SW480 (cell line): ENCODE measurements at regions not wholly inside any gene's neighbourhood (a gene's known extent, or its start where the extent isn't known, plus 50 kb on each side); places are given as distances from the start of the nearest gene placed in this dataset.

Experiments used
- DNase-seq: peaks from one replicate; pipeline ENCODE4 v3.0.0-alpha.2; 2016; ENCODE audit warnings: low spot score

DNA sequence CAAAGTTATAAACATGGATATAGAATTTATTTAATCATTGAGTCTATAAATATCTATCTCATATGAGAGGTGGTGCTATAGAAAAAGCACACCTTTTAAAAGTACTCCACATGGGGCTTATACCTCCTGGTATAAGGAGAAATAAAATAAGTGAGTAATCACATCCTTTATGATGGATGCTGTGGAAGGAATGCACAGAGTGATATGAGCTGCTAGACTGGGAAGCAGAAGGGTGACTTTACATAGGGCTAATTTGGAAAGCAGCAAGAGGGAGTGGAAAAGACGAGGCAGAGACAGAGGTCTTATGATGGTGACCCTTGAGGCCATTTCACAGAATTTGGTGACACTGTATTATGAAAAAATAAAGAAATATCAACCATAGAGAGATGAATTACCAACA is 59.4 kb upstream of the AHR start:
- DNase-seq: no peak

DNA sequence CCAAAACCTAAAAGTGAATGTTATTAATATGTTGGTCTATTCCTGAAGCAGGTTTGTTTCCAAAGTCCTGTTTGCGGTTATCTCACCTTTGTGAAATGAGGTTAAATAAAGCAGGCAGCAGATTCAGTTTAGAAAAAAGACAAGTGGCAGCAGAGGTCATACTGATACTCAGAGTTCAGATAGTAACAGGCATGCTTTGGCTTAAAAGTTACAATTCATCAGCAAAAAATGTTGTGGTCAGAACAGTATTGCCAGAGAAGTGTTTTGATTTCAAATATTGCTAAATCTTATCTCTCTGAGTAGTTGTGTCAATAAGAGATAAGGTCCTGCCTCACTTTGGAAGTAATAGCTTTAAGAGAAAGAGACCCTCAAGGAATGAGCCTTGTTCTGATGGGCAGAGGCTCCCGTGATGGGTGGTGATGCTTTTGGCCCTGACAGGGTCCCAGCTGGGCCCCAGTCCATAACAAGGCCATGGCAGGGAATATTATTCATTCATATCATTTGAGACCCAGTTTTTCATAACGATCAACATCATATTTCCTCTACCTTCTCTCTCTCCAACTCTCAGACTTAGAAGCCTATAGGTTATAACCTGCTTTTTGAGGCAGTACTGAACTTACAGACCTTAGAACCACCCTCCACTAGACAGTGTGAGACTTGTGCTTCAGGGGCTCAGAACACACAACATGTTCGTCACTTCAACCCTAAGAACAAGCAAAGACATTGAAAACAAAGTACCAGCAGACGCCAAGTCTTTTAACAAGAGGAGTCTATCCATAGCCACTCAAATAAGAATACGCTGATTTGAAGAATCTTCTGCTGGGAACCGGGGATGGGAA is 58.5 kb upstream of the AHR start:
- no peak for DNase-seq

DNA sequence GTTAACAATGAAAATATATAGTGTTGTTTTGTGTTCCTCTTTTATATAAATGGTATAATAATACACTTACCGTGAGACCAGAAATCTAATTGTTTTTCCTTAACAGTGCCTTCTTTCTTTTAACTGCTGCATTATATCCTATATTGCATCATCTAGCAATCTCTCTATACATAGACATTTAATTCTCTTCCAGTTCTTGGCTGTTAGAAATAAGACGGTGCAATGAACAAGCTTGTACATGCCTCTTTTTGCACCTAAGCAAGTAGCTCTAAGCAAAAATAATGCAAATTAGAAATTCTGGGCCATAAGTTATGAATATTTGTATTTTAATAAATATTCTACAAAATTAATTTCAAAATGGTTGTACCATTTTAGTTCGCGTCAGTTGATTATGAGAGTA is 55.9 kb upstream of the AHR start:
- DNase-seq: no peak

DNA sequence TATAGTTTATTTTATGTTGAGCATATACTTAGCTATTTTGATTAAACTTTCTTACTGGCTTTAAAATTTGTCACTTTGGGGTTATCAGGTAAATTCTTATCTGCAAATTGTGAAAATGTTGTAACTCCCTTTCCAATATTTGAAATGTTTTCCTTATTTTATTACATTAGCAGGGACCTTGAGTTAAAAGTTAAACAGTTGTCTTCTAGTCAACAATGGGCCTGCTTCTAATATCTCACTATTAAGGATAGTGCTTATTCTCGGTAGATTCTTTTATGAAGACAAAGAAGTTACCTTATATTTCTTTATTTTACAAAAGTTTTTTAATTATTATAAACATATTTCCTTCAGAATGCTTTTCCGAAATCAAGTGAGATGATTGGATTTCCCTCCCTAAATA is 53.7 kb upstream of the AHR start:
- DNase-seq: no peak

DNA sequence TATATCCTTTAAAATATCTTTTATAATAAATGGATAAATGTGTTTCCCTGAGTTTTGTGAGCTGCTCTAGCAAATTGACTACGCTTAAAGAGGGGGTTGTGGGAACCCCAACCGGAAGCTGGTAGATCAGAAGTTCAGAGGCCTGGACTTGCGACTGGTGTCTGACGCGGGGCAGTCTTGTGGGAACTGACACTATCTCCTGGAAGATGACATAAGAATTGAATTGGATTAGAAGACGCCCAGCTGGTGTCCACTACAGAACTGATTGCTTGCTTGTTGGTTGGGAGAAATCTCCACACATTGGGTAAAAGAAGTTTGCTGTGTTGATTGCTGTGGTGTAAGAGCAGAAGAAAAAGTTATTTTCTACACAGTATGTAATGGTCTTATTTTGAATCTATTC is 51.1 kb upstream of the AHR start:
- no peak for DNase-seq

DNA sequence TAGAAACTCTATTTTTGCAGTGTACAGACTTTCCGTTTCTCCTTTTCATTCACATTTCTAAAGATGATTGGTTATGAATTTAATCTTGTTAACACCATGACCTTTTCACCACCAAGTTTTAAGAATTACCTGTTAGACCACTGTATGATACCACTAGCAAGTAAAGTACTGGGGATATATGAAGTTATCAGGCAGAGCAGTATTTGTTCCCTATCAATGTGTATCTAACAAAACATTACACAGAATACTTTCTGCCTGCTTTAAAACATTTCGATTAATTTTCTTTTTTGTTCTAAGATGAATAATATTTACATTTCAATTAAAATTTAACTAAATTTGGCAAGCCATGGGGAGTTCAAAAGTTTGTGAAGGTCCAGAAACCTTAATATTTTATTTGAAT is 49.9 kb upstream of the AHR start:
- DNase-seq: no peak
